ENCODE measurements at regions not wholly inside any gene's neighbourhood (a gene's known extent, or its start where the extent isn't known, plus 50 kb on each side); places are given as distances from the start of the nearest gene placed in this dataset.

- WGBS, 2 donors = 82 to 90% methylated on average over 10 of the region's 10 CpGs
- no peak for DNase-seq (ENCODE audit: low spot score in 2 of 2)
- intact Hi-C loops (cut with DNase I; ENCODE audit: low total_unique reads) = no loop called here
- no peak overlapping the region for H3K4me3 ChIP-seq (ENCODE audit: low read depth, poor library complexity, severe bottlenecking)
- TF ChIP-seq POLR2A (IDR thresholded peaks at IDR 0.05) (no peak), CTCF (IDR thresholded peaks at IDR 0.05) (no peak)
Observed at GRCh38 chr5:79875230-79875629, 115.8 kb downstream of the MTX3 start.

GRCh38 chr5:79873187-79873586 is 117.9 kb downstream of the MTX3 start:
- 77 to 78% methylated on average over 7 to 8 of the region's 8 CpGs for WGBS, 2 donors
- no peak for DNase-seq (ENCODE audit: low spot score in 2 of 2)
- intact Hi-C loops (cut with DNase I; ENCODE audit: low total_unique reads) = no loop called here
- TF ChIP-seq POLR2A (IDR thresholded peaks at IDR 0.05) = no peak
- TF ChIP-seq CTCF (IDR thresholded peaks at IDR 0.05) = no peak
- no peak overlapping the region for H3K4me3 ChIP-seq (ENCODE audit: low read depth, poor library complexity, severe bottlenecking)

GRCh38 chr5:79872291-79872690 is 118.8 kb downstream of the MTX3 start:
- H3K4me3 ChIP-seq (ENCODE audit: low read depth, poor library complexity, severe bottlenecking) = no peak overlapping the region
- DNase-seq (ENCODE audit: low spot score in 2 of 2) = no peak
- TF ChIP-seq POLR2A (IDR thresholded peaks at IDR 0.05) (no peak), CTCF (IDR thresholded peaks at IDR 0.05) (no peak)
- WGBS, 2 donors = 53 to 56% methylated on average over 3 of the region's 3 CpGs
- intact Hi-C loops (cut with DNase I; ENCODE audit: low total_unique reads) = no loop called here

- H3K4me3 ChIP-seq (ENCODE audit: low read depth, poor library complexity, severe bottlenecking) = no peak overlapping the region
- intact Hi-C loops (cut with DNase I; ENCODE audit: low total_unique reads) = no loop called here
- 83 to 85% methylated on average over 8 of the region's 8 CpGs for WGBS, 2 donors
- DNase-seq (ENCODE audit: low spot score in 2 of 2) = no peak
- TF ChIP-seq CTCF (IDR thresholded peaks at IDR 0.05) (no peak), POLR2A (IDR thresholded peaks at IDR 0.05) (no peak)
Observed at GRCh38 chr5:79871364-79872120, 119.5 kb downstream of the MTX3 start.

- DNase-seq (ENCODE audit: low spot score in 2 of 2) = no peak
- intact Hi-C loops (cut with DNase I; ENCODE audit: low total_unique reads) = loop anchor here (10.0 kb wide), 1 partner anchor 207 kb away; no protein-coding TSS in a partner anchor
- TF ChIP-seq POLR2A (IDR thresholded peaks at IDR 0.05) = no peak
- TF ChIP-seq CTCF (IDR thresholded peaks at IDR 0.05) = no peak
- WGBS, 2 donors = 61 to 69% methylated on average over 5 of the region's 5 CpGs
- H3K4me3 ChIP-seq (ENCODE audit: low read depth, poor library complexity, severe bottlenecking) = no peak overlapping the region
Observed at GRCh38 chr5:79868163-79868670, 122.8 kb downstream of the MTX3 start.
